ENCODE measurements at regions not wholly inside any gene's neighbourhood (a gene's known extent, or its start where the extent isn't known, plus 50 kb on each side); places are given as distances from the start of the nearest gene placed in this dataset.
"Not testable (repeated sequence)": the region's sequence is repeated elsewhere in the genome, so short reads cannot be mapped to it uniquely, and the experiment has no call there.

GRCh38 chr20:53819973-53820451 lies 226.4 kb upstream of the ZNF217 start:
- no peak for DNase-seq

GRCh38 chr20:53818457-53819177 lies 225.0 kb upstream of the ZNF217 start:
- no peak for DNase-seq

GRCh38 chr20:53817513-53817912 lies 223.9 kb upstream of the ZNF217 start:
- DNase-seq, result not testable (repeated sequence)

GRCh38 chr20:53816872-53817398 lies 223.3 kb upstream of the ZNF217 start:
- no peak for DNase-seq

- no peak for DNase-seq
Measured at GRCh38 chr20:53815509-53815908, 221.9 kb upstream of the ZNF217 start.

GRCh38 chr20:53814060-53814459 lies 220.4 kb upstream of the ZNF217 start:
- no peak for DNase-seq

GRCh38 chr20:53813636-53814035 lies 220.0 kb upstream of the ZNF217 start:
- no peak for DNase-seq

- DNase-seq, result no peak
Measured at GRCh38 chr20:53811577-53811976, 217.9 kb upstream of the ZNF217 start.

GRCh38 chr20:53810661-53811355 lies 217.2 kb upstream of the ZNF217 start:
- no peak for DNase-seq

- no peak for DNase-seq
Measured at GRCh38 chr20:53809728-53810365, 216.2 kb upstream of the ZNF217 start.

- no peak for DNase-seq
Measured at GRCh38 chr20:53809217-53809616, 215.6 kb upstream of the ZNF217 start.

GRCh38 chr20:53808733-53809132 lies 215.1 kb upstream of the ZNF217 start:
- DNase-seq, result no peak

- not testable (repeated sequence) for DNase-seq
Measured at GRCh38 chr20:53808302-53808701, 214.7 kb upstream of the ZNF217 start.

- no peak for DNase-seq
Measured at GRCh38 chr20:53806683-53807401, 213.2 kb upstream of the ZNF217 start.

GRCh38 chr20:53805895-53806384 lies 212.3 kb upstream of the ZNF217 start:
- DNase-seq, result no peak

GRCh38 chr20:53804920-53805894 lies 211.6 kb upstream of the ZNF217 start:
- no peak for DNase-seq

- not testable (repeated sequence) for DNase-seq
Measured at GRCh38 chr20:53804308-53804707, 210.7 kb upstream of the ZNF217 start.

- no peak for DNase-seq
Measured at GRCh38 chr20:53803492-53804155, 210.0 kb upstream of the ZNF217 start.

- DNase-seq, result no peak
Measured at GRCh38 chr20:53801609-53802370, 208.2 kb upstream of the ZNF217 start.
